ENCODE measurements at regions not wholly inside any gene's neighbourhood (a gene's known extent, or its start where the extent isn't known, plus 50 kb on each side); places are given as distances from the start of the nearest gene placed in this dataset.

DNA sequence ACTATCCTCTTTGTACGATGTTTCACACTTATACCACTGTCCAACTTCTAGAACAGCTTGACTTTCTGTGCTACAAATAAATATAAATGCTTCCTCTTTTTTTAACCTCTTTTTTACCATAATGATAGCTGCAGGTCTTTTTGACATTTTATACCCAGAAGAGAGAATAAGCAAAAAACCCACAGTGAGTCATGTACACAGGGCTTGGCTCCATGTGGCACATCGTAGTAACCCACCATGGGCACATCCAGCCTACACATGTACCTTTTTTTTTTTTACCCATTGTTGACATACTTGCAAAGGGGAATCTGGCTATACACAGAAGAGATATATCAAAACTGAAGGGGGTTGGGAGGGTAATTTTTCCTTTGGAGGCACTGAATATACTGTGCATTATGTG, 59.5 kb upstream of the RSPO3 start:
- Histone ChIP-seq H2AFZ (ENCODE audit: low read length) (no peak overlapping the region), H3K79me2 (ENCODE audit: control insufficient read depth, insufficient read depth, low read length) (no peaks in the 10 kb centered on the region), H3K9me3 (ENCODE audit: control insufficient read depth, insufficient read depth, low read depth, low read length) (no peaks in the 10 kb centered on the region), H3K4me3 (replicated peaks in 1 of 4; ENCODE audit: control extremely low read depth in 1 of 4, insufficient read depth in 1 of 4, low read depth in 3 of 4, low read length in 4 of 4) (no peak overlapping the region), H3K36me3 (ENCODE audit: control insufficient read depth, insufficient read depth, low read length) (no peaks in the 10 kb centered on the region), H3K9ac (ENCODE audit: insufficient read depth, low read length) (no peak overlapping the region), H3K4me2 (ENCODE audit: extremely low read depth, insufficient read depth, low read length) (no peak overlapping the region), H3K27ac (ENCODE audit: insufficient read depth, low read length) (no peak overlapping the region), H3K27me3 (ENCODE audit: control insufficient read depth, insufficient read depth, low read length) (no peaks in the 10 kb centered on the region), H4K20me1 (ENCODE audit: control insufficient read depth, extremely low read depth, insufficient read depth, low read length) (no peaks in the 10 kb centered on the region), H3K4me1 (ENCODE audit: control insufficient read depth, extremely low read depth, insufficient read depth, low read length) (peaks cover 3% of the 10 kb centered on the region)
- DNase-seq (ENCODE audit: low read depth in 2 of 2) = no peak
- no peak for TF ChIP-seq EZH2 (IDR thresholded peaks at IDR 0.05; ENCODE audit: low read length, missing control alignments)
- TF ChIP-seq, protein P1, sequence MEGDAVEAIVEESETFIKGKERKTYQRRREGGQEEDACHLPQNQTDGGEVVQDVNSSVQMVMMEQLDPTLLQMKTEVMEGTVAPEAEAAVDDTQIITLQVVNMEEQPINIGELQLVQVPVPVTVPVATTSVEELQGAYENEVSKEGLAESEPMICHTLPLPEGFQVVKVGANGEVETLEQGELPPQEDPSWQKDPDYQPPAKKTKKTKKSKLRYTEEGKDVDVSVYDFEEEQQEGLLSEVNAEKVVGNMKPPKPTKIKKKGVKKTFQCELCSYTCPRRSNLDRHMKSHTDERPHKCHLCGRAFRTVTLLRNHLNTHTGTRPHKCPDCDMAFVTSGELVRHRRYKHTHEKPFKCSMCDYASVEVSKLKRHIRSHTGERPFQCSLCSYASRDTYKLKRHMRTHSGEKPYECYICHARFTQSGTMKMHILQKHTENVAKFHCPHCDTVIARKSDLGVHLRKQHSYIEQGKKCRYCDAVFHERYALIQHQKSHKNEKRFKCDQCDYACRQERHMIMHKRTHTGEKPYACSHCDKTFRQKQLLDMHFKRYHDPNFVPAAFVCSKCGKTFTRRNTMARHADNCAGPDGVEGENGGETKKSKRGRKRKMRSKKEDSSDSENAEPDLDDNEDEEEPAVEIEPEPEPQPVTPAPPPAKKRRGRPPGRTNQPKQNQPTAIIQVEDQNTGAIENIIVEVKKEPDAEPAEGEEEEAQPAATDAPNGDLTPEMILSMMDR (conservative IDR thresholded peaks at IDR 0.05 in 1 of 2, IDR thresholded peaks at IDR 0.05 in 1 of 2; ENCODE audit: low read depth in 1 of 2, low read length in 2 of 2) = no peak
